HG02642 (cell line): ENCODE measurements at regions not wholly inside any gene's neighbourhood (a gene's known extent, or its start where the extent isn't known, plus 50 kb on each side); places are given as distances from the start of the nearest gene placed in this dataset.

ENCODE experiments used
- ATAC-seq: cut with Tn5 transposase; IDR thresholded peaks from one replicate; pipeline ENCODE4 v1.9.1; 2021; ENCODE audit warnings: mild to moderate bottlenecking; ENCODE audit not compliant: unreplicated experiment, poor library complexity

GRCh38 chr20:2234598-2235191 lies 61.1 kb upstream of the TGM3 start:
- no peak for ATAC-seq

DNA sequence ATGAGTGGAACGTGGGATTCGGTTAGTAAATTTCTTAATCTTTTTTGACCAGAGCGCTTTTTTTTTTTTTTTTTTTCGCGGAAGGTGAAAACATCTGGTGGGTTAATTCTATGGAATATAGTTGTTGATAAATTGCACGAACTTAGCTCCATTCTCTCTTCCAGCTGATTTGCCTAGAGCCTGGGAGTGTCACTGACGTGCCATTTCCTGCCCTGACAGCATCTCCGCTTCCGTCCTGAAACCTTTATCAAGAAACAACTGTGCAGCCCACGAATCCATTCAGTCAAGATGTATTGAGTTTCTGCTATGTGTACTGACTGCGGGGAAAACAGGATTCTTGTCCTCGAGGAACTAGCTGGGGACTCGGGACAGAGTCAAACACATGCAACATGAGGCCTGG lies 59.5 kb upstream of the TGM3 start:
- ATAC-seq: no peak

GRCh38 chr20:2237059-2237458 lies 58.7 kb upstream of the TGM3 start:
- no peak for ATAC-seq

DNA sequence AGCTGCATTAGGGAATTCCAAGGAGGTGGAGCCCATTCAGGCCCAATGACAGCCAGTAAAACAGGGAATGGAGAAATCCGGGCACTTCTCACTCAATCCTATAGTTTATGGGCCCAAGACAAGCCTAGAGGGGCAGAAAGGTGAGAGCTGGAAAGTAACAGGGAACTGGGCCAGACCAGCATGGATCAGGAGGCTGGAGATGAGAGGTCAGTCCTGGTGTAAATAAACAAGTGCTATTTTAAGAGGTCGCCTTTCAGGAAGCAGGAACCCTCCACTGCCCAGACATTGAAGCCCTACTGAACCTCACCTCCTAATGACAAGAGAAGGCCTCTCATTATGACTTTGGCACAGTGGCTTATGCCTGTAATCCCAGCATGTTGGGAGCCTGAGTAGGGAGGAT lies 57.2 kb upstream of the TGM3 start:
- no peak for ATAC-seq

GRCh38 chr20:2240835-2241234 lies 55.0 kb upstream of the TGM3 start:
- no peak for ATAC-seq

- no peak for ATAC-seq
Observed at GRCh38 chr20:2242678-2243077, 53.1 kb upstream of the TGM3 start.

DNA sequence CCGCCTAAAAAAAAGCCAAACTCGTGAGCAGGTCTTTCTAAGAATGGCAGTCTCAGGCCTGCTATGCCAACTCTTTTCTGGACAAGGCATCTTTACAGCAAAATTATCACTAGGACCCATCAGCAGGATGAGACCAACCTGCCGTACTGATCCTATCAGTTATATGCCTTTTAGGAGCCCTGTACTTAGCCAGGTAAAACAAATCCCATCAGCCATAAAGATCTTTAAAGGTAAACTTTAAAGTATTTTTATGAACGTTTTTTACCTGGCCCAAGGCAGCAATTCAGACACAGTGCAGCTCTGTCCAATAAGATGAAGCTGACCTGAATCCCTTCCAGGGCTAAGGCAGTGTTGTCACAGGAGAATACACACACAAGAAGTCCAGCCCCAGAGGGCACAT lies 51.3 kb upstream of the TGM3 start:
- no peak for ATAC-seq

DNA sequence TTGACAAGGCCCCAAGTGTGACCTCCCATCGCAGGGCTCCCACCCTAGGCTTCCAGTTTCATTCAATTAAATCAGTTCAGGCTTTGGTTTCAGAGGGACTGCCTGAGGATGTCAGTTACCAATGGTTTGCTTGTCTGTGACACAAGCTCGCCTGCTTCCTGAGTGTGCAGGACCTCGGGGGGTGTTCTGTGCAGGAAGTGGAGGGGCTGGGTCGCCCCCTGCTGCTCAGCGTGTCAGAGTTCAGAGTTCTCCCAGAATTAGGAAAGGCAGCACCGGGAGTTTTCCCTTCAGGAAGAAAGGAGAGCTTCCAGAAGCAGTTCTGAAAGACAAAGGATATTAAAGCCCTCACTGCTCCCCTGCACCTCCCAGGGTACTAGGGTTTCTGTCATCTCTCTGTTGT lies 50.8 kb upstream of the TGM3 start:
- ATAC-seq: no peak

DNA sequence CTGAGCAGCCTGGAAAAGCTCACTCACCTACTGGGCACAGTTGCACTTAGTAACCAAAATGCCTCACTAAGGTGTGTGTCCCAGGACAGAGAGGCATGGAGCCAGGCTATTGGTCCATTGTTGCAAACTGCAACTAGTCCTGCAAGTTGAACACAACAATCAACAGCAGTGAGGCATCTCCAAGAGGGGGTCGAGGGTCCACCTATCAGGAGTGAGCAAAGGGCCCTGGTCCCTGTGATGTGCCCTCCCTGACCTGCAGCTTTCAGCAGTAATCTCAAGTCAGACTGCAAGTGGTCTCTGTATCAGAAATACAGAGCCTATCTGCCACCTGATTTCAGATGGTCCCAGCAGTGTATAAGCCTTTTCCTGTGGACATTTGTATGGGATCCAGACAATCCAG lies 50.2 kb upstream of the TGM3 start:
- no peak for ATAC-seq
